ENCODE measurements at regions not wholly inside any gene's neighbourhood (a gene's known extent, or its start where the extent isn't known, plus 50 kb on each side); places are given as distances from the start of the nearest gene placed in this dataset.

- intact Hi-C loops (cut with DNase I; ENCODE audit: low total_unique reads) = no loop called here
- no peaks in the 10 kb centered on the region for H3K4me1 ChIP-seq
- no peak for TF ChIP-seq CTCF (IDR thresholded peaks at IDR 0.05)
- DNase-seq = no peak
- H3K9me3 ChIP-seq = no peaks in the 10 kb centered on the region
- no peaks in the 10 kb centered on the region for H3K27me3 ChIP-seq
- no peak overlapping the region for H3K4me3 ChIP-seq
- H3K27ac ChIP-seq = no peak overlapping the region
- no peaks in the 10 kb centered on the region for H3K36me3 ChIP-seq
These were observed 210.8 kb upstream of the BTG1 start for GRCh38 chr12:92356425-92356824.

- Histone ChIP-seq H3K4me3 (no peak overlapping the region), H3K9me3 (no peaks in the 10 kb centered on the region), H3K27me3 (no peaks in the 10 kb centered on the region), H3K4me1 (no peaks in the 10 kb centered on the region), H3K27ac (no peak overlapping the region), H3K36me3 (no peaks in the 10 kb centered on the region)
- TF ChIP-seq CTCF (IDR thresholded peaks at IDR 0.05) = no peak
- intact Hi-C loops (cut with DNase I; ENCODE audit: low total_unique reads) = no loop called here
- no peak for DNase-seq
These were observed 204.0 kb upstream of the BTG1 start for GRCh38 chr12:92349635-92350034.

GRCh38 chr12:92342574-92342973 lies 196.9 kb upstream of the BTG1 start:
- TF ChIP-seq CTCF (IDR thresholded peaks at IDR 0.05) = no peak
- H3K27me3 ChIP-seq = no peaks in the 10 kb centered on the region
- H3K27ac ChIP-seq = no peak overlapping the region
- intact Hi-C loops (cut with DNase I; ENCODE audit: low total_unique reads) = no loop called here
- H3K9me3 ChIP-seq = no peaks in the 10 kb centered on the region
- peaks cover 0 to 4% (median 2%) of the 10 kb centered on the region in 4 donors for H3K4me1 ChIP-seq
- H3K4me3 ChIP-seq = no peak overlapping the region
- H3K36me3 ChIP-seq = no peaks in the 10 kb centered on the region
- DNase-seq = no peak

- Histone ChIP-seq H3K9me3 (no peaks in the 10 kb centered on the region), H3K4me3 (no peak overlapping the region), H3K27ac (no peak overlapping the region), H3K36me3 (no peaks in the 10 kb centered on the region), H3K27me3 (no peaks in the 10 kb centered on the region), H3K4me1 (peaks cover 0 to 4% (median 2%) of the 10 kb centered on the region in 4 donors)
- DNase-seq = no peak
- intact Hi-C loops (cut with DNase I; ENCODE audit: low total_unique reads) = no loop called here
- no peak for TF ChIP-seq CTCF (IDR thresholded peaks at IDR 0.05)
These were observed 195.5 kb upstream of the BTG1 start for GRCh38 chr12:92341065-92341668.

- TF ChIP-seq CTCF (IDR thresholded peaks at IDR 0.05) = no peak
- Histone ChIP-seq H3K9me3 (no peaks in the 10 kb centered on the region), H3K27ac (no peak overlapping the region), H3K27me3 (no peaks in the 10 kb centered on the region), H3K4me1 (peaks cover 0 to 4% (median 2%) of the 10 kb centered on the region in 4 donors), H3K36me3 (no peaks in the 10 kb centered on the region), H3K4me3 (no peak overlapping the region)
- intact Hi-C loops (cut with DNase I; ENCODE audit: low total_unique reads) = no loop called here
- DNase-seq = no peak
These were observed 194.9 kb upstream of the BTG1 start for GRCh38 chr12:92340441-92341064.
